Lung (tissue), 11 donors: ENCODE measurements at regions not wholly inside any gene's neighbourhood (a gene's known extent, or its start where the extent isn't known, plus 50 kb on each side); places are given as distances from the start of the nearest gene placed in this dataset.

Source experiments
- ATAC-seq: fragments of 200-7000 bp; cut with Tn5 transposase; one replicate; pipeline ENCODE4 v1.9.1; 2020; ENCODE audit warnings: moderate number of reproducible peaks; ENCODE audit not compliant: insufficient read depth, low FRiP score
- DNase-seq, 3 donors: peaks; one replicate each; pipeline ENCODE4 v3.0.0-alpha.2; 2013 to 2017
- H3K27ac ChIP-seq, 2 donors: one replicate each; pipeline ENCODE4 v1.5.1; 2013; ENCODE audit warnings: mild to moderate bottlenecking in 2 of 2, moderate library complexity in 2 of 2, control low read depth in 1 of 2, inconsistent platforms in 1 of 2, low read depth in 1 of 2, low read length in 1 of 2
- H3K27me3 ChIP-seq, 3 donors: one replicate each; pipeline ENCODE4 v1.5.1; 2013; ENCODE audit warnings: low read length in 2 of 3; ENCODE audit not compliant: control insufficient read depth in 3 of 3, insufficient read depth in 3 of 3
- H3K36me3 ChIP-seq, 4 donors: one replicate each; pipeline ENCODE4 v1.5.1; 2013; ENCODE audit warnings: low read length in 4 of 4, mild to moderate bottlenecking in 1 of 4, moderate library complexity in 1 of 4; ENCODE audit not compliant: control insufficient read depth in 4 of 4, insufficient read depth in 4 of 4
- H3K4me1 ChIP-seq, 5 donors: one replicate each; pipeline ENCODE4 v1.5.1; 2013; ENCODE audit warnings: low read length in 5 of 5, mild to moderate bottlenecking in 2 of 5, moderate library complexity in 1 of 5; ENCODE audit not compliant: control insufficient read depth in 5 of 5, insufficient read depth in 5 of 5
- H3K4me3 ChIP-seq: one replicate; pipeline ENCODE4 v1.5.1; 2013; ENCODE audit warnings: mild to moderate bottlenecking, control low read depth, moderate library complexity
- H3K9ac ChIP-seq, 2 donors: one replicate each; pipeline ENCODE4 v1.5.1; 2013; ENCODE audit warnings: low read length in 2 of 2, control low read depth in 1 of 2; ENCODE audit not compliant: insufficient read depth in 1 of 2
- H3K9me3 ChIP-seq, 4 donors: one replicate each; pipeline ENCODE4 v1.5.1; 2013; ENCODE audit warnings: low read length in 3 of 4, mild to moderate bottlenecking in 1 of 4, moderate library complexity in 1 of 4; ENCODE audit not compliant: control insufficient read depth in 4 of 4, insufficient read depth in 3 of 4
- WGBS, 2 donors: extraction: QIAGEN DNeasy Blood & Tissue Kit; methylation state at CpG; one replicate each; pipeline ENCODE4 v1.1.7; 2013; 5-methylcytosine and 5-hydroxymethylcytosine counted together
- TF ChIP-seq, protein P1 (sequence below): IDR thresholded peaks from 2 replicates; pipeline ENCODE4 v1.5.1; 2012; ENCODE audit warnings: mild to moderate bottlenecking; ENCODE audit errors: control extremely low read depth, extremely low read depth
- donor health status: control.
- donor health status: control.
- donor health status: Bipolar disorder and iron deficiency.
- donor health status: healthy.
- donor health status: DM: yes; HTN: yes; CAD: no.

GRCh38 chr4:14856934-14857235 lies 145.4 kb upstream of the CPEB2 start:
- Histone ChIP-seq H3K4me3 (no peak overlapping the region), H3K36me3 (no peaks in the 10 kb centered on the region), H3K9ac (no peak overlapping the region), H3K27ac (no peak overlapping the region), H3K4me1 (peaks cover 0 to 3% (median 0%) of the 10 kb centered on the region in 5 donors), H3K27me3 (peaks cover 0 to 4% (median 0%) of the 10 kb centered on the region in 3 donors), H3K9me3 (no peaks in the 10 kb centered on the region)
- ATAC-seq, result no peak
- TF ChIP-seq, protein P1, sequence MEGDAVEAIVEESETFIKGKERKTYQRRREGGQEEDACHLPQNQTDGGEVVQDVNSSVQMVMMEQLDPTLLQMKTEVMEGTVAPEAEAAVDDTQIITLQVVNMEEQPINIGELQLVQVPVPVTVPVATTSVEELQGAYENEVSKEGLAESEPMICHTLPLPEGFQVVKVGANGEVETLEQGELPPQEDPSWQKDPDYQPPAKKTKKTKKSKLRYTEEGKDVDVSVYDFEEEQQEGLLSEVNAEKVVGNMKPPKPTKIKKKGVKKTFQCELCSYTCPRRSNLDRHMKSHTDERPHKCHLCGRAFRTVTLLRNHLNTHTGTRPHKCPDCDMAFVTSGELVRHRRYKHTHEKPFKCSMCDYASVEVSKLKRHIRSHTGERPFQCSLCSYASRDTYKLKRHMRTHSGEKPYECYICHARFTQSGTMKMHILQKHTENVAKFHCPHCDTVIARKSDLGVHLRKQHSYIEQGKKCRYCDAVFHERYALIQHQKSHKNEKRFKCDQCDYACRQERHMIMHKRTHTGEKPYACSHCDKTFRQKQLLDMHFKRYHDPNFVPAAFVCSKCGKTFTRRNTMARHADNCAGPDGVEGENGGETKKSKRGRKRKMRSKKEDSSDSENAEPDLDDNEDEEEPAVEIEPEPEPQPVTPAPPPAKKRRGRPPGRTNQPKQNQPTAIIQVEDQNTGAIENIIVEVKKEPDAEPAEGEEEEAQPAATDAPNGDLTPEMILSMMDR, result no peak
- no peak for DNase-seq
- 83 to 91% methylated on average over 5 of the region's 5 CpGs for WGBS, 2 donors

DNA sequence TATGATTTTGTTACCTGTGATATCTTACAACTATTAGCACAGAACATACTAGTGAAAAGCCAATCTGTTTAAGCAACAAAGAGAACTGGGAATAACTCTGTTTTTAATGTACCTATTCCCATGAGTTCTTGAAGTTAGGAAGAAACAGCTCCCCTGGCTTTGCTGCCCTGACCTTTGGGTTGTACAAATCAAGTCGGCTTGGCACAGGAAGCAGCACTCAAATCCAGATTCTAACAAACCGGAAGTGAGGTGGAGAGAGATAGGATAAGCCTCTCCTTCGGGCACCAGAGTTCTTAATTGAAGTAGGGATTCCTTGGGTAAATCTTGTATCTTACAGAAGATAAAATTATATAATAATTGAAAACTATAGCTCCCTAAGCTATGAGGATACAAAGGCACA lies 144.8 kb upstream of the CPEB2 start:
- 29 to 32% methylated on average over 3 of the region's 3 CpGs for WGBS, 2 donors
- H3K4me1 ChIP-seq, result peaks cover 0 to 3% (median 0%) of the 10 kb centered on the region in 5 donors
- H3K27ac ChIP-seq, result no peak overlapping the region
- peaks cover 0 to 6% (median 0%) of the 10 kb centered on the region in 3 donors for H3K27me3 ChIP-seq
- DNase-seq (no peak), ATAC-seq (no peak)
- H3K9ac ChIP-seq, result no peak overlapping the region
- TF ChIP-seq, protein P1, result no peak
- no peaks in the 10 kb centered on the region for H3K9me3 ChIP-seq
- no peak overlapping the region for H3K4me3 ChIP-seq
- H3K36me3 ChIP-seq, result no peaks in the 10 kb centered on the region

DNA sequence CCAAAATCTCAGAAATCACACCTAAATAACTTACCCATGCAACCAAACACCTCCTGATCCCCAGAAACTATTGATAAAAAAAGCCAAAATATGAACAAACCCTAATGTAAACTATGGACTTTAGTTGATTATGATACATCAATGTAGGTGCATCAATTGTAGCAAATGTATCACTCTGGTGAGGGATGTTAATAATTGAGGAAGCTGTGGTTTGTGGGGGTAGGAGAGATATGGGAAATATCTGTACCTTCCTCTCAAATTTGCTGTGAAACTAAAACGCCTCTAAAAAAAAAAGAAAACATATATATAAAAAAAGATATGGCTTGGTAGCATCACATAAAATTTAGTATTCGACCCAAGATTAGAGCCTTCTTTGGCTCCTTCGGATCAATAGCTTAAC lies 144.3 kb upstream of the CPEB2 start:
- Histone ChIP-seq H3K36me3 (no peaks in the 10 kb centered on the region), H3K4me1 (peaks cover 0 to 3% (median 0%) of the 10 kb centered on the region in 5 donors), H3K27ac (no peak overlapping the region), H3K27me3 (peaks cover 0 to 6% (median 0%) of the 10 kb centered on the region in 3 donors), H3K4me3 (no peak overlapping the region), H3K9ac (no peak overlapping the region), H3K9me3 (no peaks in the 10 kb centered on the region)
- no peak for DNase-seq
- TF ChIP-seq, protein P1, result no peak
- ATAC-seq, result no peak
- 73 to 88% methylated on average over 3 of the region's 3 CpGs for WGBS, 2 donors

DNA sequence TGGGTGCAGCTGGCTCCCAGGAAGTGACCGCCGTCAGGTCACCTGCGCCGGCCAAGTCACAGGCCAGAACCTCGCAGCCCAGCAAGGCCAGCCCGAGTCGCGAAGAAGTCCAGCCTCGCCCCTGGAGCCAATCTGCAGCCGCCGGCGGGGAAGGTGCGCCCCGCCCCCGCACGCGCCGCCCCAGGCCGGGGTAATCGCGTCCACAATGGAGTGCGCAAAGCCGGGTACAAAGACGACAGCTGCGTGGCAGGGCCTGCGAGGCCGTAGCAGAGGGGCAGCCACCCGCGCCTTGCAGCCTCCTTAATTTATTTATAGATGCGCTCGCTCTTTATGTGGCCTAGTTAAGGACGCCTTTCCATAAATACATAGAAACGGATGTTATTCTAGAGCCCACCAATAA lies 139.4 kb upstream of the CPEB2 start:
- Histone ChIP-seq H3K27me3 (peaks cover 0 to 6% (median 0%) of the 10 kb centered on the region in 3 donors), H3K9me3 (no peaks in the 10 kb centered on the region), H3K27ac (no peak overlapping the region), H3K4me3 (no peak overlapping the region), H3K9ac (no peak overlapping the region), H3K36me3 (no peaks in the 10 kb centered on the region), H3K4me1 (peaks cover 0 to 7% (median 0%) of the 10 kb centered on the region in 5 donors)
- ATAC-seq, result no peak
- WGBS, 2 donors, result 45% methylated on average over 33 of the region's 33 CpGs
- TF ChIP-seq, protein P1, result no peak
- DNase-seq, result no peak
